Naive thymus-derived CD4-positive, alpha-beta T cell (primary cell): ENCODE measurements at regions not wholly inside any gene's neighbourhood (a gene's known extent, or its start where the extent isn't known, plus 50 kb on each side); places are given as distances from the start of the nearest gene placed in this dataset.

Source experiments
- ATAC-seq: fragments of 150-1000 bp; cut with Tn5 transposase; 2 replicates; pipeline ENCODE4 v1.10.0; 2021; ENCODE audit warnings: mild to moderate bottlenecking, moderate library complexity
- CTCF ChIA-PET: fragments of 350-600 bp; sonication (Branson Sonifier 250); formaldehyde crosslinking; loops from one replicate; lab custom pipeline; 2021; ENCODE audit warnings: antibody characterized with exemption; lab: Charles Lee
- POLR2A ChIA-PET: fragments of 350-600 bp; sonication (Branson Sonifier 250); formaldehyde crosslinking; loops from one replicate; lab custom pipeline; 2021; ENCODE audit warnings: antibody characterized with exemption, inconsistent platforms; lab: Charles Lee
- DNase-seq, 9 donors: peaks; one replicate each; pipeline versions ENCODE4 v3.0.0 to v3.0.0-alpha.2; 2020 to 2022; ENCODE audit warnings: mixed read lengths in 1 of 9
- H3K27ac ChIP-seq: one replicate; pipeline ENCODE4 v1.7.0; 2013; ENCODE audit warnings: mild to moderate bottlenecking, low read depth, low read length, moderate library complexity
- H3K27me3 ChIP-seq, 2 donors: one replicate each; pipeline ENCODE4 v1.7.0; 2013; ENCODE audit warnings: low read length in 2 of 2, mild to moderate bottlenecking in 2 of 2, moderate library complexity in 2 of 2; ENCODE audit not compliant: control insufficient read depth in 2 of 2, insufficient read depth in 2 of 2
- H3K36me3 ChIP-seq, 3 experiments: 1 replicate in 2 of 3; 2 replicates in 1 of 3; pipeline ENCODE4 v1.7.0; 2013; ENCODE audit warnings: low read length in 3 of 3, mild to moderate bottlenecking in 3 of 3, moderate library complexity in 1 of 3; ENCODE audit not compliant: insufficient read depth in 3 of 3, control insufficient read depth in 2 of 3
- H3K4me1 ChIP-seq, 2 donors: one replicate each; pipeline ENCODE4 v1.7.0; 2013; ENCODE audit warnings: low read length in 2 of 2, mild to moderate bottlenecking in 2 of 2, moderate library complexity in 1 of 2; ENCODE audit not compliant: control insufficient read depth in 2 of 2, insufficient read depth in 2 of 2
- H3K4me3 ChIP-seq: 2 replicates; pipeline ENCODE4 v1.7.0; 2013; ENCODE audit warnings: mild to moderate bottlenecking, low read length
- H3K9me3 ChIP-seq, 3 experiments: 1 replicate in 2 of 3; 2 replicates in 1 of 3; pipeline ENCODE4 v1.7.0; 2013; ENCODE audit warnings: low read length in 3 of 3; ENCODE audit not compliant: control insufficient read depth in 2 of 3
- H3K27ac Mint-ChIP-seq, 9 donors: one replicate each; pipeline ENCODE4 v1.8.0; 2020 to 2022; ENCODE audit warnings: mixed read lengths in 9 of 9, mild to moderate bottlenecking in 8 of 9, moderate library complexity in 5 of 9, inconsistent platforms in 2 of 9
- H3K27me3 Mint-ChIP-seq, 5 donors: one replicate each; pipeline ENCODE4 v1.8.0; 2021 to 2022; ENCODE audit warnings: mixed read lengths in 5 of 5, mild to moderate bottlenecking in 1 of 5
- H3K36me3 Mint-ChIP-seq, 5 donors: one replicate each; pipeline ENCODE4 v1.8.0; 2020 to 2022; ENCODE audit warnings: mixed read lengths in 5 of 5, mild to moderate bottlenecking in 3 of 5, inconsistent platforms in 1 of 5
- H3K4me1 Mint-ChIP-seq, 7 donors: one replicate each; pipeline ENCODE4 v1.8.0; 2020 to 2022; ENCODE audit warnings: mixed read lengths in 7 of 7, mild to moderate bottlenecking in 3 of 7, inconsistent platforms in 1 of 7
- H3K4me3 Mint-ChIP-seq, 10 donors: one replicate each; pipeline ENCODE4 v1.8.0; 2020 to 2022; ENCODE audit warnings: mild to moderate bottlenecking in 10 of 10, mixed read lengths in 10 of 10, moderate library complexity in 6 of 10, inconsistent platforms in 2 of 10
- H3K9me3 Mint-ChIP-seq, 11 donors: one replicate each; pipeline ENCODE4 v1.8.0; 2020 to 2022; ENCODE audit warnings: mixed read lengths in 11 of 11, mild to moderate bottlenecking in 4 of 11, inconsistent platforms in 1 of 11, moderate library complexity in 1 of 11
- intact Hi-C, 2 donors: fragments of 100-400 bp; cut with micrococcal nuclease; formaldehyde crosslinking; loops; one replicate each; pipeline ENCODE4 v1.15.1; 2023

DNA sequence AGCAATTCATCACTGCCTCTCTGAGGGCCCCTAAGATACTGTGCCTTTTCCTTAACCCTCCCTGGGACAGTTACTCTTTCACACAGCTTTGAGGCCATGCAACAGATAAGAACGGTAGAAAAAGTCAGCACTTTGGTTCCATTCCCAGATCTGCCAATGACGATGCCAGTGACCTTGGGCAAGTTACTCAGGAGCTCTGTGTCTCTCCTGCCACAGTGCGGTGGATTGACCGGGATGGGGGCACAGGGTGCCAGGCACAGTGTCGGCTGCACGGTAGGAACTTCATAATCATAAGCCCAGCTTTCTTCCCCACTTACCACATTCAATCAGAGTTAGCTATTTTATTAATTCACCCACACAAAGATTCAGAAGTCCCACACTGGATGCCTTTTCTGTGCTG, 1041.8 kb downstream of the TBC1D22A start:
- Histone ChIP-seq H3K27ac (no peak overlapping the region), H3K4me3 (no peak overlapping the region), H3K4me1 (no peaks in the 10 kb centered on the region), H3K36me3 (no peaks in the 10 kb centered on the region), H3K9me3 (no peaks in the 10 kb centered on the region), H3K27me3 (no peaks in the 10 kb centered on the region)
- Mint-ChIP-seq H3K27ac (no peak overlapping the region), H3K4me1 (no peaks in the 10 kb centered on the region), H3K9me3 (peaks cover 0 to 4% (median 0%) of the 10 kb centered on the region in 11 donors), H3K36me3 (no peaks in the 10 kb centered on the region), H3K27me3 (peaks cover 0 to 31% (median 27%) of the 10 kb centered on the region in 5 donors), H3K4me3 (no peak overlapping the region)
- DNase-seq (no peak), ATAC-seq (no peak)
- intact Hi-C loops = no loop called here
- POLR2A ChIA-PET = no interaction called here
- CTCF ChIA-PET = no interaction called here

DNA sequence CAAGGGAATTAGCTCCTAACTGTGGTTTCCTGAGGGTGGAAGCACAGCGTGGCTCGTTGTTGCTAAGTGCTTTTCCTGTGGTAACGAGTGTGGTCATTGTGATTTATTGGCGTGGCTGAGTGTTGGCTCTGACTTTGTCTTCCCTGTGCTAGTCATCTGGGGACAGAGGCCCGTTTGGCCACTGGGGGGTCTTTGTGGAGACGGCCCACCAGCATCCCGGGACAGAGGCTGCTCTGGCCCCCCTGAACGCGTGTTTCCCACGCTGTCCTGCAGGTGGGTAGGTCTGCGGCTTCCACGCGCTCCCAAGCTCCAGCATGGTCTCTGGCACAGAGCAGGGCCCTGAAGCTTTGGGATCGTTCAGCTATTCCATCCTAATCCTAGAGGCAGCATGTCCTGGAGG, 1040.0 kb downstream of the TBC1D22A start:
- ATAC-seq (no peak), DNase-seq (no peak)
- Histone ChIP-seq H3K36me3 (no peaks in the 10 kb centered on the region), H3K27me3 (no peaks in the 10 kb centered on the region), H3K4me3 (no peak overlapping the region), H3K27ac (no peak overlapping the region), H3K9me3 (no peaks in the 10 kb centered on the region), H3K4me1 (no peaks in the 10 kb centered on the region)
- ChIA-PET POLR2A (no interaction called here), CTCF (no interaction called here)
- Mint-ChIP-seq H3K4me3 (no peak overlapping the region), H3K27me3 (peaks cover 0 to 36% (median 26%) of the 10 kb centered on the region in 5 donors), H3K9me3 (peaks cover 0 to 16% (median 0%) of the 10 kb centered on the region in 11 donors), H3K27ac (no peak overlapping the region), H3K36me3 (peaks cover 0 to 3% (median 0%) of the 10 kb centered on the region in 5 donors), H3K4me1 (no peaks in the 10 kb centered on the region)
- intact Hi-C loops = no loop called here

- ATAC-seq = no peak
Measured at GRCh38 chr22:47801541-47802245, 1039.2 kb downstream of the TBC1D22A start.

GRCh38 chr22:47798229-47798628, 1035.8 kb downstream of the TBC1D22A start:
- intact Hi-C loops = no loop called here
- Histone ChIP-seq H3K27me3 (no peaks in the 10 kb centered on the region), H3K4me1 (no peaks in the 10 kb centered on the region), H3K27ac (no peak overlapping the region), H3K4me3 (no peak overlapping the region), H3K9me3 (no peaks in the 10 kb centered on the region), H3K36me3 (no peaks in the 10 kb centered on the region)
- CTCF ChIA-PET = no interaction called here
- DNase-seq (no peak), ATAC-seq (no peak)
- no peak overlapping the region for H3K4me3 Mint-ChIP-seq
- peaks cover 0 to 43% (median 19%) of the 10 kb centered on the region in 5 donors for H3K27me3 Mint-ChIP-seq
- peaks cover 0 to 3% (median 0%) of the 10 kb centered on the region in 5 donors for H3K36me3 Mint-ChIP-seq
- H3K27ac Mint-ChIP-seq = no peak overlapping the region
- POLR2A ChIA-PET = no interaction called here
- peaks cover 0 to 16% (median 0%) of the 10 kb centered on the region in 11 donors for H3K9me3 Mint-ChIP-seq
- H3K4me1 Mint-ChIP-seq = no peaks in the 10 kb centered on the region

More at GRCh38 chr22:47801541-47802245, 1039.2 kb downstream of the TBC1D22A start:
- H3K4me3 Mint-ChIP-seq = no peak overlapping the region
- peaks cover 0 to 37% (median 19%) of the 10 kb centered on the region in 5 donors for H3K27me3 Mint-ChIP-seq
- intact Hi-C loops = no loop called here
- DNase-seq = no peak
- CTCF ChIA-PET = no interaction called here
- POLR2A ChIA-PET = no interaction called here
- peaks cover 0 to 16% (median 0%) of the 10 kb centered on the region in 11 donors for H3K9me3 Mint-ChIP-seq
- Histone ChIP-seq H3K9me3 (no peaks in the 10 kb centered on the region), H3K4me1 (no peaks in the 10 kb centered on the region), H3K4me3 (no peak overlapping the region), H3K36me3 (no peaks in the 10 kb centered on the region), H3K27ac (no peak overlapping the region), H3K27me3 (no peaks in the 10 kb centered on the region)
- no peaks in the 10 kb centered on the region for H3K4me1 Mint-ChIP-seq
- peaks cover 0 to 3% (median 0%) of the 10 kb centered on the region in 5 donors for H3K36me3 Mint-ChIP-seq
- H3K27ac Mint-ChIP-seq = no peak overlapping the region

- no peak for ATAC-seq
- H3K27ac Mint-ChIP-seq = no peak overlapping the region
- peaks cover 0 to 3% (median 0%) of the 10 kb centered on the region in 5 donors for H3K36me3 Mint-ChIP-seq
- Histone ChIP-seq H3K27me3 (no peaks in the 10 kb centered on the region), H3K4me1 (no peaks in the 10 kb centered on the region), H3K36me3 (no peaks in the 10 kb centered on the region), H3K27ac (no peak overlapping the region), H3K4me3 (no peak overlapping the region), H3K9me3 (no peaks in the 10 kb centered on the region)
- H3K9me3 Mint-ChIP-seq = peaks cover 0 to 16% (median 0%) of the 10 kb centered on the region in 11 donors
- no peak for DNase-seq
- CTCF ChIA-PET = no interaction called here
- H3K27me3 Mint-ChIP-seq = peaks cover 0 to 43% (median 16%) of the 10 kb centered on the region in 5 donors
- POLR2A ChIA-PET = no interaction called here
- H3K4me3 Mint-ChIP-seq = no peak overlapping the region
- H3K4me1 Mint-ChIP-seq = no peaks in the 10 kb centered on the region
- intact Hi-C loops = no loop called here
Measured at GRCh38 chr22:47797342-47797945, 1035.0 kb downstream of the TBC1D22A start.

- ATAC-seq = no peak
- peaks cover 0 to 3% (median 0%) of the 10 kb centered on the region in 5 donors for H3K36me3 Mint-ChIP-seq
Measured at GRCh38 chr22:47796128-47796908, 1033.9 kb downstream of the TBC1D22A start.

More at GRCh38 chr22:47796128-47796908, 1033.9 kb downstream of the TBC1D22A start:
- Histone ChIP-seq H3K36me3 (no peaks in the 10 kb centered on the region), H3K4me1 (no peaks in the 10 kb centered on the region), H3K4me3 (no peak overlapping the region), H3K27me3 (no peaks in the 10 kb centered on the region), H3K27ac (no peak overlapping the region), H3K9me3 (no peaks in the 10 kb centered on the region)
- Mint-ChIP-seq H3K27me3 (peaks cover 0 to 38% (median 8%) of the 10 kb centered on the region in 5 donors), H3K4me1 (no peaks in the 10 kb centered on the region), H3K9me3 (peaks cover 0 to 16% (median 0%) of the 10 kb centered on the region in 11 donors), H3K4me3 (no peak overlapping the region), H3K27ac (no peak overlapping the region)
- intact Hi-C loops = no loop called here
- DNase-seq = no peak
- ChIA-PET POLR2A (no interaction called here), CTCF (no interaction called here)
